ENCODE measurements at regions not wholly inside any gene's neighbourhood (a gene's known extent, or its start where the extent isn't known, plus 50 kb on each side); places are given as distances from the start of the nearest gene placed in this dataset.

- DNase-seq = no peak
These were observed 237.3 kb upstream of the TNRC6C start for GRCh38 chr17:77720946-77721845.

- no peak for DNase-seq
These were observed 236.7 kb upstream of the TNRC6C start for GRCh38 chr17:77721846-77722160.

DNA sequence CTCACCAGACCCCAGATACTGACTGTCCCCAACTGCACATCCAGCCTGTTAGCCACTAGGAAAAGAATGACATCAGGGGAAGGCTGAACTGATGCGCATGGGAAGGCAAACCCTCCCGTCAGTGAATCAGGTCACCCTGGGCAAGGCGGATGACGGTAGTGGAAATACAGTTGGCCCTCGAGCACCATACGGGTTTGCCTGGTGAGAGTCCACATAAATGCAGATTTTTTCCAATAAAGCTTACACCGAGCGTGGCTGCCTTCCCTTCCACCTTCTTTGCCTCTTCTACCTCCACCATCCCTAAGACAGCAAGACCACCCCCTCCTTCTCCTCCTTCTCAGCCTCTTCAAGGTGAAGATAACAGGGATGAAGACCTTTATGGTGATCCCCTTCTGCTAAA lies 236.1 kb upstream of the TNRC6C start:
- no peak for DNase-seq

DNA sequence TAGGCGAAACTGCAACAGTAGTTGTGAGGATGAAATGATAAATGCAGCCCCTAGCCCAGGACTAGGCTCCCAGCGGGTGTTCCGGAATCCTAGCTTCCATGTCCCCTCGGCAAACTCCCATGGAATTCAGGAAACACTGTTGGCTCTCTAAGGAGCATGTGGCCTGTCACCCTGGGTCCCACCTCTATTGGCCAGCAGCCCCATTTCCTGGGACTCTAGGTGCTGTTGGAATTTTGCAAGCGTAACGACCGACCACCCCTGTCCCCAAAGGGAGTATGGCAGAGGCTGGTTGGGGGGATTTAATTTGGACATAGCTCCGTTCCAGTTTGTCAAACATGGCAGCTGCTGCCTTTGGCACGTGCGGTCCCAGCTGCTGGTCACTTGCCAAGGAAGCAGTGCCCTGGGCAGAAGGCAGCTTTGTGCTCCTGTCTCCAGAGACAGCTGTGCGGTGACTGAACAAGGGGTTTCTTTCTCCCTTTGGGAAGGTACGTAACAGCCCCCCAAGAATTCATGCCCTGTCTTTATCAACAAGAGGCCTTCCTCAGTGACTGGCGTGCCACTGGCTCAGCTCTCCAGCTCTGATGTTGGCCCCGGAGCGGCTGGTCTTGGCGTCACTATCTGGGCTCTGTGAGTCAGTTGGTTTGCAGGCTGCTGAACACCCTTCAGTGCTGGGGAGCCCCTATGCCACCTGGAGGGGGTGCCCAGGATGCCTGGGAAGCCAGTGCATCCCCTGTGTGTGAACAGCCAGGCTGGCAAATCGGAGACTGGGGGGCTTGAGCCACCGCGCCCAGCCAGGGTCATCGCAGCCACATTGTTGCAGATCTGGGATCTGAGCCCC lies 235.2 kb upstream of the TNRC6C start:
- no peak for DNase-seq

DNA sequence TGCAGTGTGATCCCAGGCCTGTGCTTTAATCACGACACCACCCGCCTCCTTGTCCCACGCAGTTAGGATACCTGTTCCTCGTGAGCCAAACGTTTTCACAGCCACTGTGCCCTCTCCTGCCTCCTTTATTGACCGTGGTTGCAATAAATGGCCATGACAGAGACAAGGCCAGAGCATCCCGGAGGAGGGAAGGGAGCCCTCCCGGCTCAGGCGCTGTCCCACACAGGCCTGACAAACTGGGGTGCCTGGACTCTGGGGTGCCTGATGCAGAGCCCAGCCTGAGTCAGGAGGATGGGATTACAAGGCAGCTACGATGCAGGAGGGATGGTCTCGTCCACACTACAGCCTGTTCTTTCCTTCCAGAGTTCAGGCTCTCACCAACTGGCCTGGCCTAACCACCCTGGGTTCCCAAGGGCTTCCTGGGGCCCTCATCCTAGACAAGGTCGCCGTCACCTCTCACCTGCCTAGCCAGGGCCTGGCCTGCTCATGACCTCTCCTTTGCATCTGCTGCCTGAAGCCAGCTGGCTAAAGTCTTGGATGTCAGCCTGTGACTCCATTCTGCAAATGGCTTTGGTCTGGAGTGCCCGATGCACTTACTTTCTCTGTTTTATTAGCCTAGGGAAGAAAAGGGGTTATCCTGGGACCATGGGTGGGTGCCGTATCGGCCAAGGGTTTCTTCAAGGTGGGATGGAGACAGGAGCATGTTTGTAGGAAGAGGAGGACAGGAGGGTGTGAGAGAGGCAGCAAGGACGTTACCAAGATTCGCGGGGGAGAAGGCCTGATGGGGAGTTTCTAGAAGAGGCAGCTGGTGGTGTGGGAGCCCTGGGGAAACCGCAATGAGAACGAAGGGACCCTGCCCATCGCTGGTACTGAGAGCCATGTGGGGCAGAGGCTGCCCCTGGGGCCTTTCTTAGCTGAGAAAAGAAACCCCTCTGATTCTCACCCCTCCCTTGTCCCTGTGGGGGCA lies 234.3 kb upstream of the TNRC6C start:
- DNase-seq = no peak

- no peak for DNase-seq
These were observed 233.5 kb upstream of the TNRC6C start for GRCh38 chr17:77724876-77725615.

DNA sequence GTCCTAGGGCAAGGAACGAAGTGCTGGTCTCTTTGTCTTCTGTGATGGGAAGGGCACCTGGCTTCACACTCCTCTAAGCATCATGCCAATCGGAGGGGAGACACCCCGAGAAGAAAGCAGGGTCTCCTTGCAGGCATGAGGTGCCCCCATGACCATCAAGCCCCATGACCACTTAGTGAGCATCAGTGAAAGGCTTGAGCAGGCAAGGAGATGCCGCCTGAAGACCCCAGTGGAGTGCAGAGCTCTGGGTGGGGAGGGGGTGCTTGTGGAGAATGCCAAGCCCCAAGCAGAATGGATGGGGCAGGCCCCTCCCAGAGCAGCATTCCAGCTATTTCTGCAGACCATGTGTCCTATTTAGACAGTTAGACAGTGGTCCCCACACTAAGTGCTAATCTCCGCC lies 232.7 kb upstream of the TNRC6C start:
- no peak for DNase-seq

- DNase-seq = no peak
These were observed 231.9 kb upstream of the TNRC6C start for GRCh38 chr17:77726549-77727006.

- DNase-seq = no peak
These were observed 231.4 kb upstream of the TNRC6C start for GRCh38 chr17:77727037-77727615.

- DNase-seq = no peak
These were observed 230.1 kb upstream of the TNRC6C start for GRCh38 chr17:77728474-77728795.

- DNase-seq = no peak
These were observed 229.6 kb upstream of the TNRC6C start for GRCh38 chr17:77728871-77729270.

GRCh38 chr17:77729587-77729986 lies 228.9 kb upstream of the TNRC6C start:
- DNase-seq = no peak

DNA sequence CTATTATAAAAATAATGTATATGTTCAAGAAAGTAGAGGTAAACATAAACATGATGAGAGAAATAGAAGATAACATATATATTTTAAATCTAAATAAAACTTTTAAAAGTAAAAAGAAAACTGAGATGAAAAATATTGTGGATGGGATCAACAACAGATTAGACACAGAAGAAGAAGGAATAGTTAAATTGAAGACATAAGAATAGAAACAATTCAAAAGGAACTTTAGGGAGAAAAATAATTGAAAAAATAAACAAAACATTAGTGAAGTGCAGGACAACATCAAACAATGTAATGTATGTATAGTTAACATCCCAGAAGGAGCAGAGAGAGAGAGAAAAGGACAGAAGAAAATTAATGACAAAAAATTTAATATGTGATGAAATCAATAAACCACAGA lies 228.1 kb upstream of the TNRC6C start:
- no peak for DNase-seq

GRCh38 chr17:77733576-77734296 lies 224.8 kb upstream of the TNRC6C start:
- DNase-seq = no peak

GRCh38 chr17:77734371-77735080 lies 224.0 kb upstream of the TNRC6C start:
- peak; percentile 99 for DNase-seq

GRCh38 chr17:77735081-77735565 lies 223.4 kb upstream of the TNRC6C start:
- DNase-seq = peak; percentile 95

DNA sequence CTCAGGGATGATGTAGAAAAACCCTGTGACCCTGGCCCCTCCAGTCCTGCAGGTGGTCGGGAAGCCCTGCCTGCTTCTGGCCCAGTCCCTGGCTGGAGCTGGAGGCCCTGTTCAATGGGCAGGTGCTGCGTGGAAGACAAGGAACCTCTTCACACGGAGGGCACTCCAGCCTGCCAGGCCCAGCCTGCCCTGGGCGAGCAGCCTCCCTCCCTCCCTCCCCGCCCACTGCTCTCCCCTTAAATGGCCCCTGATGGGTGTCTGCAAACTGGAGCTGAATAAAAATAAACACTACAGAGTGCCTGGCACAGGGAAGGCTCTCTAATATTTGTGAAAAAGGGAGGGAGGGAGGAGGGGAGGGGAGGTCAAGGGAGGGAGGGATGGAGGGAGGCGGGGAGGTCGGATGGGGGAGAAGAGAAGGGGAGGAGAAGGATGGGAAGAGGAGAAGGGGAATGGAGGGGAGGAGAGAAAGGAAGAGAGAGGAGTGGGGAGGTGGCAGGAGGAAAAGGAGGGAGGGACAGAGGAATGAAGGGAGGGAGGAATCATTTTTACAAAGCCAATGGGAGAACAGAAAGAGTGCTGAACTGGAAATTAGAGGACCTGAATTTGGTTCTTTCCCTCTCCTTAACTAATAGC lies 222.8 kb upstream of the TNRC6C start:
- no peak for DNase-seq

- DNase-seq = no peak
These were observed 222.3 kb upstream of the TNRC6C start for GRCh38 chr17:77736199-77736585.

GRCh38 chr17:77736721-77737120 lies 221.8 kb upstream of the TNRC6C start:
- DNase-seq = peak; percentile 60
